Effector memory CD4-positive, alpha-beta T cell (primary cell): ENCODE measurements at regions not wholly inside any gene's neighbourhood (a gene's known extent, or its start where the extent isn't known, plus 50 kb on each side); places are given as distances from the start of the nearest gene placed in this dataset.

Experiments used
- DNase-seq, 3 donors: peaks; one replicate each; pipeline ENCODE4 v3.0.0-alpha.2; 2020
- H3K27ac ChIP-seq: 2 replicates; pipeline ENCODE4 v1.7.0; 2013; ENCODE audit warnings: mild to moderate bottlenecking, low read length, moderate library complexity; ENCODE audit not compliant: insufficient read depth, poor library complexity, severe bottlenecking
- H3K27me3 ChIP-seq: replicated peaks from 2 replicates; pipeline ENCODE4 v1.7.0; 2013; ENCODE audit warnings: mild to moderate bottlenecking, low read length; ENCODE audit not compliant: insufficient read depth, control insufficient read depth, poor library complexity, severe bottlenecking
- H3K36me3 ChIP-seq: 2 replicates; pipeline ENCODE4 v1.7.0; 2013; ENCODE audit warnings: mild to moderate bottlenecking, low read length, moderate library complexity; ENCODE audit not compliant: control insufficient read depth, insufficient read depth
- H3K4me1 ChIP-seq: 2 replicates; pipeline ENCODE4 v1.7.0; 2013; ENCODE audit warnings: low read length, mild to moderate bottlenecking; ENCODE audit not compliant: control insufficient read depth, insufficient read depth, poor library complexity, severe bottlenecking
- H3K4me3 ChIP-seq: 2 replicates; pipeline ENCODE4 v1.7.0; 2013; ENCODE audit warnings: low read length, low read depth, mild to moderate bottlenecking; ENCODE audit not compliant: insufficient read depth, poor library complexity, severe bottlenecking
- H3K9me3 ChIP-seq: 2 replicates; pipeline ENCODE4 v1.7.0; 2013; ENCODE audit warnings: mild to moderate bottlenecking, low read length, moderate library complexity; ENCODE audit not compliant: control insufficient read depth

GRCh38 chr5:152337484-152337883 lies 67.6 kb downstream of the NMUR2 start:
- H3K36me3 ChIP-seq: no peaks in the 10 kb centered on the region

GRCh38 chr5:152335461-152335860 lies 69.6 kb downstream of the NMUR2 start:
- no peaks in the 10 kb centered on the region for H3K36me3 ChIP-seq
- no peaks in the 10 kb centered on the region for H3K27me3 ChIP-seq
- H3K27ac ChIP-seq: no peak overlapping the region
- H3K4me1 ChIP-seq: no peaks in the 10 kb centered on the region
- DNase-seq: no peak
- H3K9me3 ChIP-seq: no peaks in the 10 kb centered on the region
- H3K4me3 ChIP-seq: no peak overlapping the region

More at GRCh38 chr5:152337484-152337883, 67.6 kb downstream of the NMUR2 start:
- Histone ChIP-seq H3K9me3 (no peaks in the 10 kb centered on the region), H3K27me3 (no peaks in the 10 kb centered on the region), H3K27ac (no peak overlapping the region), H3K4me3 (no peak overlapping the region), H3K4me1 (no peaks in the 10 kb centered on the region)
- no peak for DNase-seq

- Histone ChIP-seq H3K9me3 (no peaks in the 10 kb centered on the region), H3K4me1 (no peaks in the 10 kb centered on the region), H3K4me3 (no peak overlapping the region), H3K27me3 (no peaks in the 10 kb centered on the region), H3K36me3 (no peaks in the 10 kb centered on the region), H3K27ac (no peak overlapping the region)
- DNase-seq: no peak
These were observed 72.2 kb downstream of the NMUR2 start for GRCh38 chr5:152332716-152333460.

GRCh38 chr5:152331718-152332117 lies 73.4 kb downstream of the NMUR2 start:
- Histone ChIP-seq H3K27me3 (no peaks in the 10 kb centered on the region), H3K4me1 (no peaks in the 10 kb centered on the region), H3K27ac (no peak overlapping the region), H3K4me3 (no peak overlapping the region), H3K36me3 (no peaks in the 10 kb centered on the region), H3K9me3 (no peaks in the 10 kb centered on the region)
- no peak for DNase-seq

GRCh38 chr5:152331006-152331405 lies 74.1 kb downstream of the NMUR2 start:
- H3K27ac ChIP-seq: no peak overlapping the region
- H3K9me3 ChIP-seq: no peaks in the 10 kb centered on the region
- H3K4me1 ChIP-seq: no peaks in the 10 kb centered on the region
- H3K36me3 ChIP-seq: no peaks in the 10 kb centered on the region
- H3K4me3 ChIP-seq: no peak overlapping the region
- no peaks in the 10 kb centered on the region for H3K27me3 ChIP-seq
- DNase-seq: no peak

GRCh38 chr5:152329761-152330283 lies 75.3 kb downstream of the NMUR2 start:
- no peak for DNase-seq
- no peaks in the 10 kb centered on the region for H3K4me1 ChIP-seq
- H3K4me3 ChIP-seq: no peak overlapping the region
- no peaks in the 10 kb centered on the region for H3K36me3 ChIP-seq
- no peaks in the 10 kb centered on the region for H3K27me3 ChIP-seq
- H3K9me3 ChIP-seq: no peaks in the 10 kb centered on the region
- H3K27ac ChIP-seq: no peak overlapping the region

- H3K36me3 ChIP-seq: no peaks in the 10 kb centered on the region
- H3K27me3 ChIP-seq: no peaks in the 10 kb centered on the region
- no peak overlapping the region for H3K4me3 ChIP-seq
- H3K27ac ChIP-seq: no peak overlapping the region
- H3K4me1 ChIP-seq: no peaks in the 10 kb centered on the region
- no peak for DNase-seq
- H3K9me3 ChIP-seq: no peaks in the 10 kb centered on the region
These were observed 75.9 kb downstream of the NMUR2 start for GRCh38 chr5:152329207-152329606.

- Histone ChIP-seq H3K9me3 (no peaks in the 10 kb centered on the region), H3K4me1 (no peaks in the 10 kb centered on the region), H3K36me3 (no peaks in the 10 kb centered on the region), H3K27ac (no peak overlapping the region), H3K4me3 (no peak overlapping the region), H3K27me3 (peaks cover 3% of the 10 kb centered on the region)
- no peak for DNase-seq
These were observed 89.1 kb downstream of the NMUR2 start for GRCh38 chr5:152315942-152316341.

GRCh38 chr5:152314196-152314829 lies 90.8 kb downstream of the NMUR2 start:
- H3K36me3 ChIP-seq: no peaks in the 10 kb centered on the region
- no peak overlapping the region for H3K4me3 ChIP-seq
- H3K27ac ChIP-seq: no peak overlapping the region
- peaks cover 3% of the 10 kb centered on the region for H3K27me3 ChIP-seq
- DNase-seq: no peak
- H3K4me1 ChIP-seq: no peaks in the 10 kb centered on the region
- no peaks in the 10 kb centered on the region for H3K9me3 ChIP-seq

- no peaks in the 10 kb centered on the region for H3K4me1 ChIP-seq
- H3K27ac ChIP-seq: no peak overlapping the region
- peaks cover 2% of the 10 kb centered on the region for H3K27me3 ChIP-seq
- no peak for DNase-seq
- no peaks in the 10 kb centered on the region for H3K9me3 ChIP-seq
- no peaks in the 10 kb centered on the region for H3K36me3 ChIP-seq
- H3K4me3 ChIP-seq: no peak overlapping the region
These were observed 95.1 kb downstream of the NMUR2 start for GRCh38 chr5:152309926-152310450.
